NT2/D1 (cell line): ENCODE measurements at regions not wholly inside any gene's neighbourhood (a gene's known extent, or its start where the extent isn't known, plus 50 kb on each side); places are given as distances from the start of the nearest gene placed in this dataset.

Experiments used
- SUZ12 ChIP-seq: IDR thresholded peaks from 2 replicates; pipeline ENCODE4 v1.6.1; 2011; ENCODE audit not compliant: insufficient read length, insufficient read depth; ENCODE audit errors: extremely low read depth
- YY1 ChIP-seq: IDR thresholded peaks from 2 replicates; pipeline ENCODE4 v1.6.1; 2011; ENCODE audit not compliant: insufficient read length, insufficient read depth
- ZNF274 ChIP-seq: IDR thresholded peaks from 2 replicates; pipeline ENCODE4 v1.6.1; 2011; ENCODE audit warnings: mild to moderate bottlenecking, low read depth, low read length

- TF ChIP-seq YY1 (no peak), SUZ12 (no peak), ZNF274 (no peak)
These were observed 156.7 kb upstream of the POGK start for GRCh38 chr1:166682588-166682987.
